IMR-90 (cell line): ENCODE measurements at regions not wholly inside any gene's neighbourhood (a gene's known extent, or its start where the extent isn't known, plus 50 kb on each side); places are given as distances from the start of the nearest gene placed in this dataset.

Source experiments
- ATAC-seq: fragments of 200-7000 bp; cut with Tn5 transposase; 2 replicates; pipeline ENCODE4 v1.9.1; 2020; ENCODE audit warnings: low read depth, mild to moderate bottlenecking, moderate library complexity
- BruUV-seq: library from RNA; stranded (reverse); fragments of 400-500 nt; replicated peaks from 2 replicates; lab custom pipeline; 2021; lab: Mats Ljungman, UMichigan
- CTCF ChIA-PET: fragments of 300-600 bp; formaldehyde crosslinking; extraction: SDS; loops from one replicate; lab custom pipeline; 2021; ENCODE audit warnings: antibody characterized with exemption; lab: Yijun Ruan, JAX
- POLR2A ChIA-PET: fragments of 300-600 bp; sonication (Branson Sonifier 250); formaldehyde crosslinking; loops from one replicate; lab custom pipeline; 2022; ENCODE audit warnings: antibody characterized with exemption; ENCODE audit not compliant: unreplicated experiment; lab: Charles Lee
- DNase-seq: peaks from one replicate; pipeline ENCODE4 v3.0.0; 2013
- H2AFZ ChIP-seq: replicated peaks from 2 replicates; pipeline ENCODE3; 2013; ENCODE audit warnings: low read length, mild to moderate bottlenecking; ENCODE audit not compliant: poor library complexity
- H2AK5ac ChIP-seq: 2 replicates; pipeline ENCODE4 v1.6.1; 2013; ENCODE audit warnings: low read depth, low read length, inconsistent platforms
- H2AK9ac ChIP-seq: replicated peaks from 2 replicates; pipeline ENCODE3; 2013; ENCODE audit warnings: mild to moderate bottlenecking, low read depth, low read length, moderate library complexity; ENCODE audit not compliant: poor library complexity
- H2BK120ac ChIP-seq: 2 replicates; pipeline ENCODE4 v1.6.1; 2013; ENCODE audit warnings: low read depth, low read length, inconsistent platforms
- H2BK15ac ChIP-seq: 3 replicates; pipeline ENCODE4 v1.6.1; 2013; ENCODE audit warnings: low read depth, low read length, inconsistent platforms
- H2BK20ac ChIP-seq: 2 replicates; pipeline ENCODE4 v1.6.1; 2013; ENCODE audit warnings: low read depth, mild to moderate bottlenecking, inconsistent platforms, low read length, moderate library complexity
- H2BK5ac ChIP-seq: 2 replicates; pipeline ENCODE4 v1.6.1; 2013; ENCODE audit warnings: mild to moderate bottlenecking, low read depth, low read length, inconsistent platforms; ENCODE audit not compliant: poor library complexity, severe bottlenecking
- H3K14ac ChIP-seq: replicated peaks from 2 replicates; pipeline ENCODE4 v1.6.1; 2013; ENCODE audit warnings: low read depth, low read length, inconsistent platforms
- H3K18ac ChIP-seq: 2 replicates; pipeline ENCODE4 v1.6.1; 2013; ENCODE audit warnings: low read depth, low read length, control low read depth
- H3K23ac ChIP-seq: 2 replicates; pipeline ENCODE4 v1.6.1; 2013; ENCODE audit warnings: low read depth, low read length, inconsistent platforms
- H3K27ac ChIP-seq: 2 replicates; pipeline ENCODE4 v1.5.1; 2013; ENCODE audit warnings: mild to moderate bottlenecking, control low read depth, low read length; ENCODE audit not compliant: insufficient read depth
- H3K27me3 ChIP-seq: 2 replicates; pipeline ENCODE4 v1.6.1; 2013; ENCODE audit warnings: low read length; ENCODE audit not compliant: control insufficient read depth, insufficient read depth
- H3K36me3 ChIP-seq: 2 replicates; pipeline ENCODE4 v1.6.1; 2013; ENCODE audit warnings: low read length, mixed read lengths; ENCODE audit not compliant: control insufficient read depth, insufficient read depth
- H3K4ac ChIP-seq: 2 replicates; pipeline ENCODE4 v1.6.1; 2013; ENCODE audit warnings: low read depth, low read length, inconsistent platforms
- H3K4me1 ChIP-seq: 2 replicates; pipeline ENCODE4 v1.6.1; 2013; ENCODE audit warnings: low read length, mixed read lengths; ENCODE audit not compliant: control insufficient read depth, insufficient read depth
- H3K4me2 ChIP-seq: 2 replicates; pipeline ENCODE4 v1.6.1; 2013; ENCODE audit warnings: low read depth, mild to moderate bottlenecking, control low read depth, low read length, moderate library complexity
- H3K4me3 ChIP-seq: 2 replicates; pipeline ENCODE4 v1.5.1; 2013; ENCODE audit warnings: low read depth, mild to moderate bottlenecking, control low read depth, low read length, moderate library complexity; ENCODE audit not compliant: insufficient read depth
- H3K56ac ChIP-seq: 2 replicates; pipeline ENCODE4 v1.6.1; 2013; ENCODE audit warnings: low read length, inconsistent platforms; ENCODE audit not compliant: insufficient read depth; ENCODE audit errors: extremely low read depth
- H3K79me1 ChIP-seq, 2 experiments: 2 replicates each; pipeline ENCODE4 v1.6.1; 2013; ENCODE audit warnings: low read length in 2 of 2, inconsistent platforms in 1 of 2, low read depth in 1 of 2
- H3K9ac ChIP-seq: 2 replicates; pipeline ENCODE4 v1.6.1; 2013; ENCODE audit warnings: low read depth, low read length, control low read depth
- H3K9me1 ChIP-seq: 2 replicates; pipeline ENCODE4 v1.6.1; 2013; ENCODE audit warnings: low read length, inconsistent platforms; ENCODE audit not compliant: insufficient read depth
- H3K9me3 ChIP-seq: 2 replicates; pipeline ENCODE4 v1.6.1; 2013; ENCODE audit warnings: low read length; ENCODE audit not compliant: control insufficient read depth, insufficient read depth
- H4K20me1 ChIP-seq: 2 replicates; pipeline ENCODE4 v1.6.1; 2013; ENCODE audit warnings: low read length, inconsistent platforms; ENCODE audit not compliant: insufficient read depth
- H4K5ac ChIP-seq: 2 replicates; pipeline ENCODE4 v1.6.1; 2013; ENCODE audit warnings: mild to moderate bottlenecking, low read depth, low read length, control low read depth
- H4K8ac ChIP-seq, 2 experiments: 2 replicates each; pipeline ENCODE4 v1.6.1; 2013; ENCODE audit warnings: low read depth in 2 of 2, low read length in 2 of 2, control low read depth in 1 of 2, inconsistent platforms in 1 of 2
- H4K91ac ChIP-seq: 2 replicates; pipeline ENCODE4 v1.6.1; 2013; ENCODE audit warnings: low read depth, low read length, inconsistent platforms; ENCODE audit not compliant: insufficient read depth
- BHLHE40 ChIP-seq: fragments of 150-350 bp; IDR thresholded peaks from 2 replicates; pipeline ENCODE4 v1.6.1; 2016; ENCODE audit warnings: mild to moderate bottlenecking, low read depth, low read length
- CEBPB ChIP-seq: IDR thresholded peaks from 2 replicates; pipeline ENCODE4 v1.6.1; 2012; ENCODE audit warnings: low read depth, low read length, improper control_type of control experiment
- ELK1 ChIP-seq: fragments of 150-350 bp; IDR thresholded peaks from 2 replicates; pipeline ENCODE4 v1.6.1; 2016; ENCODE audit warnings: low read depth, mild to moderate bottlenecking, low read length, moderate library complexity, borderline replicate concordance
- MAFK ChIP-seq: IDR thresholded peaks from 2 replicates; pipeline ENCODE4 v1.6.1; 2012; ENCODE audit warnings: low read depth, low read length, improper control_type of control experiment
- MAZ ChIP-seq: IDR thresholded peaks from 2 replicates; pipeline ENCODE4 v1.6.1; 2012; ENCODE audit warnings: low read depth, mild to moderate bottlenecking, low read length, improper control_type of control experiment, moderate library complexity, borderline replicate concordance
- RAD21 ChIP-seq: IDR thresholded peaks from 2 replicates; pipeline ENCODE4 v1.6.1; 2012; ENCODE audit warnings: low read length, improper control_type of control experiment
- RCOR1 ChIP-seq: IDR thresholded peaks from 2 replicates; pipeline ENCODE4 v1.6.1; 2012; ENCODE audit warnings: mild to moderate bottlenecking, low read length, improper control_type of control experiment; ENCODE audit not compliant: insufficient replicate concordance
- SMC3 ChIP-seq: fragments of 150-350 bp; IDR thresholded peaks from 2 replicates; pipeline ENCODE4 v1.6.1; 2016; ENCODE audit warnings: low read depth, mild to moderate bottlenecking, antibody characterized with exemption, low read length, moderate library complexity
- USF2 ChIP-seq: fragments of 150-350 bp; IDR thresholded peaks from 2 replicates; pipeline ENCODE4 v1.6.1; 2017; ENCODE audit warnings: mild to moderate bottlenecking, antibody characterized with exemption, low read length, low read depth
- WGBS, 2 experiments: methylation state at CpG; one replicate each; pipeline versions ENCODE4 v1.1.5 to v1.1.7; 2013; ENCODE audit warnings: missing lambda C conversion rate in 2 of 2; ENCODE audit not compliant: insufficient read length in 1 of 2; ENCODE audit errors: extremely low coverage in 2 of 2; 5-methylcytosine and 5-hydroxymethylcytosine counted together
- dilution Hi-C: fragments of 300-500 bp; cut with HindIII; formaldehyde crosslinking; loops from one replicate; pipeline ENCODE4 v1.14.3; 2018; ENCODE audit warnings: low sequenced_read_pairs; ENCODE audit not compliant: unreplicated experiment
- in situ Hi-C: fragments of 300-500 bp; cut with MboI; formaldehyde crosslinking; loops from 3 replicates; pipeline ENCODE4 v1.14.3; 2019; ENCODE audit warnings: low sequenced_read_pairs, inconsistent platforms, mixed read lengths
- intact Hi-C: fragments of 100-400 bp; cut with micrococcal nuclease; formaldehyde crosslinking; loops from 2 replicates; pipeline ENCODE4 v1.10.0; 2022

- no CpG with 5 or more reads among the region's 1 CpG for WGBS, 2 experiments
- no peaks in the 10 kb centered on the region for H3K79me1 ChIP-seq
- intact Hi-C loops (no loop called here), in situ Hi-C loops (no loop called here), dilution Hi-C loops (no loop called here)
- H3K4me1 ChIP-seq, result no peaks in the 10 kb centered on the region
- H2BK5ac ChIP-seq, result no peak overlapping the region
- H3K23ac ChIP-seq, result no peak overlapping the region
- no peak for TF ChIP-seq BHLHE40
- TF ChIP-seq SMC3, result no peak
- no peak for TF ChIP-seq ELK1
- no peak for TF ChIP-seq CEBPB
- TF ChIP-seq MAFK, result no peak
- TF ChIP-seq MAZ, result no peak
- no peak for TF ChIP-seq USF2
- no peak for TF ChIP-seq RCOR1
- no peak for TF ChIP-seq RAD21
- H3K4ac ChIP-seq, result no peak overlapping the region
- H3K9ac ChIP-seq, result no peak overlapping the region
- no TSS peak for BruUV-seq
- no peaks in the 10 kb centered on the region for H4K20me1 ChIP-seq
- H2AK5ac ChIP-seq, result no peak overlapping the region
- no peak overlapping the region for H2BK20ac ChIP-seq
- ATAC-seq (no peak), DNase-seq (no peak)
- H3K27me3 ChIP-seq, result no peaks in the 10 kb centered on the region
- no peak overlapping the region for H4K5ac ChIP-seq
- H3K36me3 ChIP-seq, result no peaks in the 10 kb centered on the region
- H3K27ac ChIP-seq, result no peak overlapping the region
- no peak overlapping the region for H3K14ac ChIP-seq
- H3K56ac ChIP-seq, result no peak overlapping the region
- no peak overlapping the region for H2AK9ac ChIP-seq
- H2AFZ ChIP-seq, result no peak overlapping the region
- ChIA-PET CTCF (interaction anchor here (0.7 kb wide), 1 partner anchor 17 kb away, joined by 3 read pairs; no protein-coding TSS in a partner anchor), POLR2A (no interaction called here)
- no peak overlapping the region for H3K18ac ChIP-seq
- no peak overlapping the region for H2BK15ac ChIP-seq
- no peak overlapping the region for H2BK120ac ChIP-seq
- H3K4me3 ChIP-seq, result no peak overlapping the region
- no peak overlapping the region for H4K8ac ChIP-seq
- H4K91ac ChIP-seq, result no peak overlapping the region
- no peak overlapping the region for H3K4me2 ChIP-seq
- no peaks in the 10 kb centered on the region for H3K9me1 ChIP-seq
- H3K9me3 ChIP-seq, result peaks cover 3% of the 10 kb centered on the region; the same call in 1 of the 2 replicates
These were observed 123.7 kb upstream of the KCNIP4 start for GRCh38 chr4:22072240-22072639.
